ENCODE measurements at regions not wholly inside any gene's neighbourhood (a gene's known extent, or its start where the extent isn't known, plus 50 kb on each side); places are given as distances from the start of the nearest gene placed in this dataset.

- TF ChIP-seq EZH2phosphoT487 (IDR thresholded peaks at IDR 0.05; ENCODE audit: borderline replicate concordance) (no peak), ELF1 (IDR thresholded peaks at IDR 0.05; ENCODE audit: borderline replicate concordance, low read depth) (no peak), JUND (IDR thresholded peaks at IDR 0.05) (no peak), EGR1 (IDR thresholded peaks at IDR 0.05; ENCODE audit: low read depth) (no peak), SRF (IDR thresholded peaks at IDR 0.05; ENCODE audit: low read depth) (no peak)
Observed at GRCh38 chr6:164750128-164750527, 559.3 kb downstream of the C6orf118 start (continued).

DNA sequence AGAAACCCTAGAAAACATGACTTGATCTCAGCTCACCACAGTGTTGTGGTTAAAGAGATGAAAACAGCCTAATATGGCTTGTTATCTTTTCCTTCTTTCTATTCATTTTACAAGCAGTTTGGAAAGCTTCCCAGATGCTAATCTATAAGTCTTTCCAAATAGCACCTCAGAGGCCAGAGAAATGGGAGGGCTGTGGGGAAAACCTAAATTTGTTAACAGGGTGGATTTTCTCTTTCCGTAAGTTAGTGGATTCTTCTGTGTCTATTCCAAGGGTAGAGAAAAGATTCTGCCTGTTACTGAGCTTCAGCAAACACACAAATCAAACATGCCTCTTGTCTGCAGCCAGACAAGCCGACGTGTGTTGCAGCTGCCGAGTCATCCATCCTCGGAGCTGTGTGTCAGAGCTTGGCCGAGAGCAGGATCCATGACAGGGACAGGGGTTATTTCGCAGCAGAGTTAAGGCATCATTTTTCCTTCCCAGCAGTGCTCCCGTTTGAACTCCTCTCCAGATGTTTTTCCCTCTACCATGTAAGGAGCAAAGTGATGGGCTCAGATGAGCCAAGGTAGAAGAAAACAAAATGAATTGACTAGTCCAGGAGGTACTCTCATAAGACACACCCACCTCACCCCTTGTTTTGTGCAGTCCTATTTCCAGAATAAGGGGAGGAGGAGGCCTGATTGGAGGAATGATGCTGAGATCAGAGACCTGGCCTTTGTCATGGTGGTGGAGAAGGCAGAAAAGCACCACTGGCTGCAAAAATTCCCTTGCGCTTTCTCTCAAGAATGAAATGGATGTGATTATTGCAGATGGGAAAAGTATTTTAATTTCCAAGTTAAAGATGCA lies 560.0 kb downstream of the C6orf118 start:
- Histone ChIP-seq H4K20me1 (ENCODE audit: insufficient read depth) (no peaks in the 10 kb centered on the region), H3K4me3 (replicated peaks in 1 of 2; ENCODE audit: low read depth in 1 of 2, low read length in 2 of 2) (no peak overlapping the region), H3K4me1 (ENCODE audit: control insufficient read depth in 1 of 2, insufficient read depth in 2 of 2, low read length in 2 of 2) (no peaks in the 10 kb centered on the region), H2AFZ (ENCODE audit: low read depth, low read length, poor library complexity, severe bottlenecking) (no peak overlapping the region), H3K36me3 (ENCODE audit: control insufficient read depth in 1 of 2, insufficient read depth in 2 of 2, low read length in 2 of 2) (no peaks in the 10 kb centered on the region), H3K4me2 (ENCODE audit: low read length) (no peak overlapping the region), H3K27me3 (ENCODE audit: insufficient read depth, low read length) (no peaks in the 10 kb centered on the region), H3K9me3 (ENCODE audit: control insufficient read depth in 1 of 2, insufficient read depth in 1 of 2, low read depth in 1 of 2, low read length in 2 of 2) (peaks cover 0 to 3% of the 10 kb centered on the region in 2 experiments; a peak in 2 of 4 replicates), H3K27ac (ENCODE audit: low read depth, low read length) (no peak overlapping the region), H3K9ac (ENCODE audit: low read length) (no peak overlapping the region), H3K79me2 (ENCODE audit: insufficient read depth, low read length) (no peaks in the 10 kb centered on the region), H3K9me2 (ENCODE audit: insufficient read depth) (no peaks in the 10 kb centered on the region)
- intact Hi-C loops (cut with micrococcal nuclease), result no loop called here
- no peak for TF ChIP-seq JUND (IDR thresholded peaks at IDR 0.05)
- POLR2A ChIA-PET, result no interaction called here
- RAD21 ChIA-PET (ENCODE audit: low non-redundant PET in 1 of 2, low total read pairs in 2 of 2, uncharacterized antibody in 2 of 2, unreplicated experiment in 2 of 2), result no interaction called here
- no peak for DNase-seq (ENCODE audit: low read depth, low spot score)
- CTCF ChIA-PET, result no interaction called here
- no peak for ATAC-seq
- no TSS peak for BruUV-seq (replicated peaks)

DNA sequence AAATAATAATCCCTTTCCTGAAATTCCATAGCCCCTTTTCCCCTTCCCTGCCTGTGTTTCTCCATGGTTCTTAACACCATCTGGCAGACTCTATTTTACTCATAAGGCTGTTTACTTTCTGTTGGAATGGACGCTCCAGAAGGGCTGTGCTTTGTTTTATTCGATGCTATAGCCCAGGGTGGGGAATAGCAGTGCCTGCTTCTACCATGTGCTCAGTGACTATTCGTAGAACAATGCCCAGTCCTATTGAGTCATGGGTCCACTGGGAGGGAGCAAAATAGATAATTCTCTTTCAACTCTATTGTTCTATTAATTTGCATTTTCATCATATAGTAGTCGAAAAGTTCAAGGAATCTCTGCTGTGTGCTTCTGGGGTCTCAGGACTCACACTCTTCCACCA lies 565.1 kb downstream of the C6orf118 start:
- intact Hi-C loops (cut with micrococcal nuclease), result no loop called here
- no TSS peak for BruUV-seq (replicated peaks)
- Histone ChIP-seq H3K4me2 (ENCODE audit: low read length) (no peak overlapping the region), H3K4me3 (replicated peaks in 1 of 2; ENCODE audit: low read depth in 1 of 2, low read length in 2 of 2) (no peak overlapping the region), H3K36me3 (ENCODE audit: control insufficient read depth in 1 of 2, insufficient read depth in 2 of 2, low read length in 2 of 2) (no peaks in the 10 kb centered on the region), H3K27ac (ENCODE audit: low read depth, low read length) (no peak overlapping the region), H2AFZ (ENCODE audit: low read depth, low read length, poor library complexity, severe bottlenecking) (no peak overlapping the region), H4K20me1 (ENCODE audit: insufficient read depth) (no peaks in the 10 kb centered on the region), H3K79me2 (ENCODE audit: insufficient read depth, low read length) (no peaks in the 10 kb centered on the region), H3K9me3 (ENCODE audit: control insufficient read depth in 1 of 2, insufficient read depth in 1 of 2, low read depth in 1 of 2, low read length in 2 of 2) (peaks cover 0 to 3% of the 10 kb centered on the region in 2 experiments; a peak in 2 of 4 replicates), H3K9me2 (ENCODE audit: insufficient read depth) (no peaks in the 10 kb centered on the region), H3K9ac (ENCODE audit: low read length) (no peak overlapping the region), H3K27me3 (ENCODE audit: insufficient read depth, low read length) (no peaks in the 10 kb centered on the region), H3K4me1 (ENCODE audit: control insufficient read depth in 1 of 2, insufficient read depth in 2 of 2, low read length in 2 of 2) (no peaks in the 10 kb centered on the region)
- RAD21 ChIA-PET (ENCODE audit: low non-redundant PET in 1 of 2, low total read pairs in 2 of 2, uncharacterized antibody in 2 of 2, unreplicated experiment in 2 of 2), result no interaction called here
- CTCF ChIA-PET, result no interaction called here
- no peak for ATAC-seq
- no peak for DNase-seq (ENCODE audit: low read depth, low spot score)
- POLR2A ChIA-PET, result no interaction called here
- TF ChIP-seq EZH2phosphoT487 (IDR thresholded peaks at IDR 0.05; ENCODE audit: borderline replicate concordance) (no peak), JUND (IDR thresholded peaks at IDR 0.05) (no peak), SIN3A (IDR thresholded peaks at IDR 0.05; ENCODE audit: low read depth) (no peak), ATF3 (IDR thresholded peaks at IDR 0.05) (no peak), POLR2AphosphoS5 (IDR thresholded peaks at IDR 0.05; ENCODE audit: low read depth, low read length) (no peak)
- TF ChIP-seq, protein P1, sequence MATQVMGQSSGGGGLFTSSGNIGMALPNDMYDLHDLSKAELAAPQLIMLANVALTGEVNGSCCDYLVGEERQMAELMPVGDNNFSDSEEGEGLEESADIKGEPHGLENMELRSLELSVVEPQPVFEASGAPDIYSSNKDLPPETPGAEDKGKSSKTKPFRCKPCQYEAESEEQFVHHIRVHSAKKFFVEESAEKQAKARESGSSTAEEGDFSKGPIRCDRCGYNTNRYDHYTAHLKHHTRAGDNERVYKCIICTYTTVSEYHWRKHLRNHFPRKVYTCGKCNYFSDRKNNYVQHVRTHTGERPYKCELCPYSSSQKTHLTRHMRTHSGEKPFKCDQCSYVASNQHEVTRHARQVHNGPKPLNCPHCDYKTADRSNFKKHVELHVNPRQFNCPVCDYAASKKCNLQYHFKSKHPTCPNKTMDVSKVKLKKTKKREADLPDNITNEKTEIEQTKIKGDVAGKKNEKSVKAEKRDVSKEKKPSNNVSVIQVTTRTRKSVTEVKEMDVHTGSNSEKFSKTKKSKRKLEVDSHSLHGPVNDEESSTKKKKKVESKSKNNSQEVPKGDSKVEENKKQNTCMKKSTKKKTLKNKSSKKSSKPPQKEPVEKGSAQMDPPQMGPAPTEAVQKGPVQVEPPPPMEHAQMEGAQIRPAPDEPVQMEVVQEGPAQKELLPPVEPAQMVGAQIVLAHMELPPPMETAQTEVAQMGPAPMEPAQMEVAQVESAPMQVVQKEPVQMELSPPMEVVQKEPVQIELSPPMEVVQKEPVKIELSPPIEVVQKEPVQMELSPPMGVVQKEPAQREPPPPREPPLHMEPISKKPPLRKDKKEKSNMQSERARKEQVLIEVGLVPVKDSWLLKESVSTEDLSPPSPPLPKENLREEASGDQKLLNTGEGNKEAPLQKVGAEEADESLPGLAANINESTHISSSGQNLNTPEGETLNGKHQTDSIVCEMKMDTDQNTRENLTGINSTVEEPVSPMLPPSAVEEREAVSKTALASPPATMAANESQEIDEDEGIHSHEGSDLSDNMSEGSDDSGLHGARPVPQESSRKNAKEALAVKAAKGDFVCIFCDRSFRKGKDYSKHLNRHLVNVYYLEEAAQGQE (IDR thresholded peaks at IDR 0.05; ENCODE audit: low read depth), result no peak
- TF ChIP-seq, protein P2, sequence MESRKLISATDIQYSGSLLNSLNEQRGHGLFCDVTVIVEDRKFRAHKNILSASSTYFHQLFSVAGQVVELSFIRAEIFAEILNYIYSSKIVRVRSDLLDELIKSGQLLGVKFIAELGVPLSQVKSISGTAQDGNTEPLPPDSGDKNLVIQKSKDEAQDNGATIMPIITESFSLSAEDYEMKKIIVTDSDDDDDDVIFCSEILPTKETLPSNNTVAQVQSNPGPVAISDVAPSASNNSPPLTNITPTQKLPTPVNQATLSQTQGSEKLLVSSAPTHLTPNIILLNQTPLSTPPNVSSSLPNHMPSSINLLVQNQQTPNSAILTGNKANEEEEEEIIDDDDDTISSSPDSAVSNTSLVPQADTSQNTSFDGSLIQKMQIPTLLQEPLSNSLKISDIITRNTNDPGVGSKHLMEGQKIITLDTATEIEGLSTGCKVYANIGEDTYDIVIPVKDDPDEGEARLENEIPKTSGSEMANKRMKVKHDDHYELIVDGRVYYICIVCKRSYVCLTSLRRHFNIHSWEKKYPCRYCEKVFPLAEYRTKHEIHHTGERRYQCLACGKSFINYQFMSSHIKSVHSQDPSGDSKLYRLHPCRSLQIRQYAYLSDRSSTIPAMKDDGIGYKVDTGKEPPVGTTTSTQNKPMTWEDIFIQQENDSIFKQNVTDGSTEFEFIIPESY (IDR thresholded peaks at IDR 0.05; ENCODE audit: extremely low read depth, insufficient replicate concordance, low read length), result no peak
- TF ChIP-seq, protein P3, sequence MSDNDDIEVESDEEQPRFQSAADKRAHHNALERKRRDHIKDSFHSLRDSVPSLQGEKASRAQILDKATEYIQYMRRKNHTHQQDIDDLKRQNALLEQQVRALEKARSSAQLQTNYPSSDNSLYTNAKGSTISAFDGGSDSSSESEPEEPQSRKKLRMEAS (IDR thresholded peaks at IDR 0.05), result no peak
